Osteoblast (primary cell): ENCODE measurements at regions not wholly inside any gene's neighbourhood (a gene's known extent, or its start where the extent isn't known, plus 50 kb on each side); places are given as distances from the start of the nearest gene placed in this dataset.
"Not testable (repeated sequence)": the region's sequence is repeated elsewhere in the genome, so short reads cannot be mapped to it uniquely, and the experiment has no call there.

Experiments
- DNase-seq: peaks from one replicate; pipeline ENCODE4 v3.0.0; 2011; ENCODE audit warnings: low spot score, mixed read lengths; ENCODE audit not compliant: insufficient read length; ENCODE audit errors: missing footprints
- H2AFZ ChIP-seq: 2 replicates; pipeline ENCODE4 v1.6.0; 2011; ENCODE audit warnings: mild to moderate bottlenecking, low read length
- H3K27ac ChIP-seq: 2 replicates; pipeline ENCODE4 v1.5.1; 2011; ENCODE audit warnings: mild to moderate bottlenecking, low read depth, low read length, moderate library complexity
- H3K27me3 ChIP-seq: 2 replicates; pipeline ENCODE4 v1.6.0; 2012; ENCODE audit warnings: mild to moderate bottlenecking, control low read depth, inconsistent platforms, low read length, moderate library complexity; ENCODE audit not compliant: insufficient read depth
- H3K36me3 ChIP-seq: 2 replicates; pipeline ENCODE4 v1.5.1; 2011; ENCODE audit warnings: mild to moderate bottlenecking, low read length, control low read depth, moderate library complexity; ENCODE audit not compliant: insufficient read depth
- H3K4me1 ChIP-seq: 2 replicates; pipeline ENCODE4 v1.5.1; 2011; ENCODE audit warnings: mild to moderate bottlenecking, low read length, control low read depth, moderate library complexity; ENCODE audit not compliant: insufficient read depth
- H3K4me2 ChIP-seq: 2 replicates; pipeline ENCODE4 v1.6.0; 2011; ENCODE audit warnings: mild to moderate bottlenecking, low read length; ENCODE audit not compliant: insufficient read depth
- H3K4me3 ChIP-seq: fragments of 200-600 bp; sonication (generic); 3 replicates; pipeline ENCODE4 v1.5.1; 2012; ENCODE audit warnings: mild to moderate bottlenecking, low read length, inconsistent platforms; ENCODE audit not compliant: insufficient read depth
- H3K79me2 ChIP-seq: 2 replicates; pipeline ENCODE4 v1.6.0; 2012; ENCODE audit warnings: mild to moderate bottlenecking, low read length, control low read depth, inconsistent platforms; ENCODE audit not compliant: insufficient read depth
- H3K9me3 ChIP-seq: 2 replicates; pipeline ENCODE4 v1.5.1; 2011; ENCODE audit warnings: low read depth, low read length, control low read depth
- H4K20me1 ChIP-seq: 2 replicates; pipeline ENCODE4 v1.6.0; 2012; ENCODE audit warnings: mild to moderate bottlenecking, low read length, control low read depth; ENCODE audit not compliant: insufficient read depth
- TF ChIP-seq, protein P1 (sequence below): IDR thresholded peaks from 2 replicates; pipeline ENCODE4 v1.5.1; 2011; ENCODE audit warnings: mild to moderate bottlenecking, low read depth, low read length, moderate library complexity; ENCODE audit errors: extremely low read depth

DNA sequence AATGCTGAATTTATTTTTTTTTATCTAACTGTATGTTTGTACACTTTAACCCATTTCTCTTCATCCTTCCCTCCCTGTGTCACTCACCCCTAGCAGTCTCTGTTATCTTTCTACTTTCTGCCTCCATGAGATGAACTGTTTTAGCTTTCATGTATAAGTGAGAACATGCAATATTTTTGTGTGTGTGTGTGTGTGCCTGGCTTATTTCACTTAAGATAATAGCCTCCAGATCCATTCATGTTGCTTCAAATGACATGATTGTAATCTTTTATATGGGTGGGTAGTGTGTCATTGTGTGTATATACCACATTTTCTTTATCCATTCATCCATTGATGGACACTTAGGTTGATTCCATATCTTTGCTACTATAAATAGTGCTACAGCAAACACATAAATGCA, 1023.9 kb downstream of the TLE1 start:
- Histone ChIP-seq H3K27ac (no peak overlapping the region), H3K4me2 (no peak overlapping the region), H2AFZ (no peak overlapping the region), H4K20me1 (no peaks in the 10 kb centered on the region), H3K36me3 (no peaks in the 10 kb centered on the region), H3K4me1 (no peaks in the 10 kb centered on the region), H3K9me3 (peaks cover 5% of the 10 kb centered on the region), H3K27me3 (no peaks in the 10 kb centered on the region), H3K4me3 (no peak overlapping the region), H3K79me2 (no peaks in the 10 kb centered on the region)
- no peak for DNase-seq
- TF ChIP-seq, protein P1, sequence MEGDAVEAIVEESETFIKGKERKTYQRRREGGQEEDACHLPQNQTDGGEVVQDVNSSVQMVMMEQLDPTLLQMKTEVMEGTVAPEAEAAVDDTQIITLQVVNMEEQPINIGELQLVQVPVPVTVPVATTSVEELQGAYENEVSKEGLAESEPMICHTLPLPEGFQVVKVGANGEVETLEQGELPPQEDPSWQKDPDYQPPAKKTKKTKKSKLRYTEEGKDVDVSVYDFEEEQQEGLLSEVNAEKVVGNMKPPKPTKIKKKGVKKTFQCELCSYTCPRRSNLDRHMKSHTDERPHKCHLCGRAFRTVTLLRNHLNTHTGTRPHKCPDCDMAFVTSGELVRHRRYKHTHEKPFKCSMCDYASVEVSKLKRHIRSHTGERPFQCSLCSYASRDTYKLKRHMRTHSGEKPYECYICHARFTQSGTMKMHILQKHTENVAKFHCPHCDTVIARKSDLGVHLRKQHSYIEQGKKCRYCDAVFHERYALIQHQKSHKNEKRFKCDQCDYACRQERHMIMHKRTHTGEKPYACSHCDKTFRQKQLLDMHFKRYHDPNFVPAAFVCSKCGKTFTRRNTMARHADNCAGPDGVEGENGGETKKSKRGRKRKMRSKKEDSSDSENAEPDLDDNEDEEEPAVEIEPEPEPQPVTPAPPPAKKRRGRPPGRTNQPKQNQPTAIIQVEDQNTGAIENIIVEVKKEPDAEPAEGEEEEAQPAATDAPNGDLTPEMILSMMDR = no peak

DNA sequence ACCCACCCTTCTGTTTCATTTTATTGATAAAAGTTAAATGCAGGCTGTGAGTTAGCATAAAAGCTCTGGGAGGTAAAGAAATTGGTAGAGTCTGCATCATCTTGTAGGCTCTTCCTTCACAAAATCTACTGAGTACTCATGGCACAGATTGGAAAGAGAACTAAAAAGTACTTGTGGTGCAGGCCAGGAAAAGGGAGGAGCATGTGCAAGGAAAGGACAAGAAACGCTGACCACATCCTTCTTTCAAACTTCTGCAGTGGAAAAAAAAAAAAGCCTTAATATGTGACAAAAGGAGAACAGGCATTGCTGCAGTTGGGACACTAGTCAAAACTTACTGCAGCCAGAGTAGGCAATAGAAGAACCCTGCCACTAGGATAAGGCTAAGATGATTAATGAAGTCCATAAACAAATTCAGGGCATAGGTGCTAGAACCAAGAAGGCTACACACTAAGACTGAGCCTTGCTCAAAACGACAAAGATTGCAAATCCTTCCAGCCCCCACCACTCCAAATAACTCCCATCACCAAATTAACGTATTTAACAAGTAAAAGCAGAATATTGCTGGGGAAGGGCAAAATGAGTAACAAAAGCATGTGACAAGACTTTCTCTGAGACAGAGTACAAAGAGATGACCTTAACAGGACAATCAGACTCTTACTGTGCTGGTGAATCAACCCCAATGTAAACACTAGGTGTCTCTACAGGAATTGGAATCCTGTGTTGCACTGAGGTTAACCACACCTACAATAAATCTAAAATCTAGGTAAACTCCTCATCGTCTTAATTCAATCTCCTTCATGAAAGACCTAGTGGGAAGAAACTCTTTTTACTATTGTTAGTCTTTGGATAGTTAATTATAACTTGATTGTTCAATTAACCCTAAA, 1024.8 kb downstream of the TLE1 start:
- no peak for DNase-seq
- Histone ChIP-seq H3K27ac (no peak overlapping the region), H3K27me3 (no peaks in the 10 kb centered on the region), H3K4me2 (no peak overlapping the region), H3K4me1 (no peaks in the 10 kb centered on the region), H3K4me3 (no peak overlapping the region), H3K36me3 (no peaks in the 10 kb centered on the region), H3K9me3 (no peaks in the 10 kb centered on the region), H4K20me1 (no peaks in the 10 kb centered on the region), H3K79me2 (no peaks in the 10 kb centered on the region), H2AFZ (no peak overlapping the region)
- TF ChIP-seq, protein P1 = no peak

DNA sequence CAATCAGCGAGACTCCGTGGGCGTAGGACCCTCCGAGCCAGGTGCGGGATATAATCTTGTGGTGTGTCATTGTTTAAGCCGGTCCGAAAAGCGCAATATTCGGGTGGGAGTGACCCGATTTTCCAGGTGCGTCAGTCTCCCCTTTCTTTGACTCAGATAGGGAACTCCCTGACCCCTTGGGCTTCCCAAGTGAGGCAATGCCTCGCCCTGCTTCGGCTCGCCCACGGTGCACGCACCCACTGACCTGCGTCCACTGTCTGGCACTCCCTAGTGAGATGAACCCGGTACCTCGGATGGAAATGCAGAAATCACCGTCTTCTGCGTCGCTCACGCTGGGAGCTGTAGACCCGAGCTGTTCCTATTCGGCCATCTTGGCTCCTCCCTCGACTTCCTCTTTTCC, 1029.6 kb downstream of the TLE1 start:
- H3K36me3 ChIP-seq, H3K4me2 ChIP-seq, H4K20me1 ChIP-seq, DNase-seq, H3K9me3 ChIP-seq, H3K79me2 ChIP-seq, H3K27ac ChIP-seq, H2AFZ ChIP-seq, H3K4me1 ChIP-seq, H3K27me3 ChIP-seq, H3K4me3 ChIP-seq: not testable (repeated sequence)

DNA sequence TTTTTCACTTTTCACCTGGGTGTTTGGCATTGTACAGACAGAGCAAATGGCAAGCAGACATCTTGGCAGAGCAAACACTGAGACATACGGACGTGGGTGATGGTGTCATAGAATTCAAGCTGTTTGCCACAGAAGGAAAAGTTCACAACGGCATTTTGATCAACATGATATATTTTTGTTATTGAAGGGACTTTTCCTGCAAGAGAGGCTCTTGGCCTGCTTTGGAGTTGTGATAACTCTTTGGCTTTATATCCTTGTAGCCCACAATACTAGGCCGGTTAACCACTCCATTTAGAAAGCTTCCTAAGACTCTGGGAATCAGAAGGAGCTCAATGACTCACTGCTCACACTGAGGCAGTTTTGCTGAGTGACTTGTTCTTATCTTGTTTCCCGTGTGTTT, 1038.3 kb downstream of the TLE1 start:
- H3K4me3 ChIP-seq = no peak overlapping the region
- H4K20me1 ChIP-seq = no peaks in the 10 kb centered on the region
- H3K4me1 ChIP-seq = peaks cover 42% of the 10 kb centered on the region
- peak; percentile 48 for DNase-seq
- TF ChIP-seq, protein P1 = no peak
- no peaks in the 10 kb centered on the region for H3K79me2 ChIP-seq
- H3K4me2 ChIP-seq = peak overlapping the region; percentile 52
- no peaks in the 10 kb centered on the region for H3K36me3 ChIP-seq
- no peaks in the 10 kb centered on the region for H3K27me3 ChIP-seq
- peak overlapping the region; percentile 65 for H3K27ac ChIP-seq
- H2AFZ ChIP-seq = peak overlapping the region; percentile 71
- H3K9me3 ChIP-seq = no peaks in the 10 kb centered on the region
